ENCODE measurements at regions not wholly inside any gene's neighbourhood (a gene's known extent, or its start where the extent isn't known, plus 50 kb on each side); places are given as distances from the start of the nearest gene placed in this dataset.
A peak's percentile ranks its signal among the peaks of the same experiment; 100 is the strongest.

DNA sequence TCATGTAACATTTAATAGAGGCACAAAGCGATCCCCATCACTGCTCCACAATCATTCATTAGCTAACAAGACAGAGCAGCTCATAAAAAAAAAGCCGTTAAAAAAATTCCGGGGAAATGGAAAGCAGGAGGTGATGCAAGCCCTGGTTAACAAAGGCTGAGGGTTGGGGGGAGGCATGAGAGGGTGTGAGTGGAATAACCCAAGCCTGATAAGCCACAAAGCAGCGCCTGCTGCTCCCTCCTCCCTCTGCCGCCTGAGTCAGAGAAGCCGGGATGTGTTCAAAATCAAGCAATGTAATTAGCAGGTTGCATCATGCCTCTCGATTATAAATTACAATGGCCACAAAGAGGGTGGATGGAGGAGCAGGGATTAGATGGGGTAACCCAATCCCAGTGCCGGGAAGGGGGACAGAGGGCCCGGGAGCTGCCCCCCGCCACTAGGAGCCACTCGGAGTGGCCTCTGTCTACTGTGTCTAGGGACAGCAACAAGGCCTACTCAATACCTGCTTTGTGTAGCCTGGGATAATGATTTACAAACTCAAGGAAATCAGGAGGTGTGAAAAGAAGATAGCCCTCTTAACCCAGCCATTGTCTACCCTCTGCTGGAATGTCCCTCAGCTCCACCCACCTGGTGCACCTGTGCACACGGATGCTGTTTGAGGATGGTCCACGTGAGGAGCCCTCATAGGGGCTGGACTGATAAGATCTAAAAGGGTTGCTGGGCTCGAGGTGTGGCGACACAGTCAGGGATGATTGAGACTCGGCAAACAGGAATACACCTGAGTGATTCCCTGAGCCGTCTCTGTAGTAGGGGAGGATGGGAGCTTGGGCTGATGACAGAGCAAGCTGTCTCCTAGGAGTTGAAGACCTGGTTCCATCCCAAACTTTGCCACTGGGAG lies 156.9 kb downstream of the VEGFA start (continued):
- TF ChIP-seq, protein P1, sequence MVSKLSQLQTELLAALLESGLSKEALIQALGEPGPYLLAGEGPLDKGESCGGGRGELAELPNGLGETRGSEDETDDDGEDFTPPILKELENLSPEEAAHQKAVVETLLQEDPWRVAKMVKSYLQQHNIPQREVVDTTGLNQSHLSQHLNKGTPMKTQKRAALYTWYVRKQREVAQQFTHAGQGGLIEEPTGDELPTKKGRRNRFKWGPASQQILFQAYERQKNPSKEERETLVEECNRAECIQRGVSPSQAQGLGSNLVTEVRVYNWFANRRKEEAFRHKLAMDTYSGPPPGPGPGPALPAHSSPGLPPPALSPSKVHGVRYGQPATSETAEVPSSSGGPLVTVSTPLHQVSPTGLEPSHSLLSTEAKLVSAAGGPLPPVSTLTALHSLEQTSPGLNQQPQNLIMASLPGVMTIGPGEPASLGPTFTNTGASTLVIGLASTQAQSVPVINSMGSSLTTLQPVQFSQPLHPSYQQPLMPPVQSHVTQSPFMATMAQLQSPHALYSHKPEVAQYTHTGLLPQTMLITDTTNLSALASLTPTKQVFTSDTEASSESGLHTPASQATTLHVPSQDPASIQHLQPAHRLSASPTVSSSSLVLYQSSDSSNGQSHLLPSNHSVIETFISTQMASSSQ (IDR thresholded peaks at IDR 0.05; ENCODE audit: low read depth), result peak; percentile 98
- TF ChIP-seq, protein P1 (CRISPR knock-in tag; IDR thresholded peaks at IDR 0.05; ENCODE audit: borderline replicate concordance), result peak; percentile 99
- TF ChIP-seq, protein P2, sequence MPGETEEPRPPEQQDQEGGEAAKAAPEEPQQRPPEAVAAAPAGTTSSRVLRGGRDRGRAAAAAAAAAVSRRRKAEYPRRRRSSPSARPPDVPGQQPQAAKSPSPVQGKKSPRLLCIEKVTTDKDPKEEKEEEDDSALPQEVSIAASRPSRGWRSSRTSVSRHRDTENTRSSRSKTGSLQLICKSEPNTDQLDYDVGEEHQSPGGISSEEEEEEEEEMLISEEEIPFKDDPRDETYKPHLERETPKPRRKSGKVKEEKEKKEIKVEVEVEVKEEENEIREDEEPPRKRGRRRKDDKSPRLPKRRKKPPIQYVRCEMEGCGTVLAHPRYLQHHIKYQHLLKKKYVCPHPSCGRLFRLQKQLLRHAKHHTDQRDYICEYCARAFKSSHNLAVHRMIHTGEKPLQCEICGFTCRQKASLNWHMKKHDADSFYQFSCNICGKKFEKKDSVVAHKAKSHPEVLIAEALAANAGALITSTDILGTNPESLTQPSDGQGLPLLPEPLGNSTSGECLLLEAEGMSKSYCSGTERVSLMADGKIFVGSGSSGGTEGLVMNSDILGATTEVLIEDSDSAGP (CRISPR knock-in tag; IDR thresholded peaks at IDR 0.05; ENCODE audit: borderline replicate concordance), result peak; percentile 35; the same call in 1 of the 2 replicates
- TF ChIP-seq POLR2A (IDR thresholded peaks at IDR 0.05; ENCODE audit: insufficient read depth in 1 of 2, low read depth in 2 of 2, low read length in 2 of 2), result peak; percentile 31 to 44; a peak in 2 of 4 replicates
- no peak for TF ChIP-seq ZNF33A (CRISPR knock-in tag; IDR thresholded peaks at IDR 0.05; ENCODE audit: borderline replicate concordance)
- TF ChIP-seq, protein P3, sequence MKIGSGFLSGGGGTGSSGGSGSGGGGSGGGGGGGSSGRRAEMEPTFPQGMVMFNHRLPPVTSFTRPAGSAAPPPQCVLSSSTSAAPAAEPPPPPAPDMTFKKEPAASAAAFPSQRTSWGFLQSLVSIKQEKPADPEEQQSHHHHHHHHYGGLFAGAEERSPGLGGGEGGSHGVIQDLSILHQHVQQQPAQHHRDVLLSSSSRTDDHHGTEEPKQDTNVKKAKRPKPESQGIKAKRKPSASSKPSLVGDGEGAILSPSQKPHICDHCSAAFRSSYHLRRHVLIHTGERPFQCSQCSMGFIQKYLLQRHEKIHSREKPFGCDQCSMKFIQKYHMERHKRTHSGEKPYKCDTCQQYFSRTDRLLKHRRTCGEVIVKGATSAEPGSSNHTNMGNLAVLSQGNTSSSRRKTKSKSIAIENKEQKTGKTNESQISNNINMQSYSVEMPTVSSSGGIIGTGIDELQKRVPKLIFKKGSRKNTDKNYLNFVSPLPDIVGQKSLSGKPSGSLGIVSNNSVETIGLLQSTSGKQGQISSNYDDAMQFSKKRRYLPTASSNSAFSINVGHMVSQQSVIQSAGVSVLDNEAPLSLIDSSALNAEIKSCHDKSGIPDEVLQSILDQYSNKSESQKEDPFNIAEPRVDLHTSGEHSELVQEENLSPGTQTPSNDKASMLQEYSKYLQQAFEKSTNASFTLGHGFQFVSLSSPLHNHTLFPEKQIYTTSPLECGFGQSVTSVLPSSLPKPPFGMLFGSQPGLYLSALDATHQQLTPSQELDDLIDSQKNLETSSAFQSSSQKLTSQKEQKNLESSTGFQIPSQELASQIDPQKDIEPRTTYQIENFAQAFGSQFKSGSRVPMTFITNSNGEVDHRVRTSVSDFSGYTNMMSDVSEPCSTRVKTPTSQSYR (CRISPR knock-in tag; IDR thresholded peaks at IDR 0.05; ENCODE audit: borderline replicate concordance), result peak; percentile 67
- TF ChIP-seq MXD4 (CRISPR knock-in tag; IDR thresholded peaks at IDR 0.05), result peak; percentile 58; the same call in 1 of the 2 replicates
- TF ChIP-seq HOXD1 (CRISPR knock-in tag; IDR thresholded peaks at IDR 0.05), result peak; percentile 83
- TF ChIP-seq, protein P4, sequence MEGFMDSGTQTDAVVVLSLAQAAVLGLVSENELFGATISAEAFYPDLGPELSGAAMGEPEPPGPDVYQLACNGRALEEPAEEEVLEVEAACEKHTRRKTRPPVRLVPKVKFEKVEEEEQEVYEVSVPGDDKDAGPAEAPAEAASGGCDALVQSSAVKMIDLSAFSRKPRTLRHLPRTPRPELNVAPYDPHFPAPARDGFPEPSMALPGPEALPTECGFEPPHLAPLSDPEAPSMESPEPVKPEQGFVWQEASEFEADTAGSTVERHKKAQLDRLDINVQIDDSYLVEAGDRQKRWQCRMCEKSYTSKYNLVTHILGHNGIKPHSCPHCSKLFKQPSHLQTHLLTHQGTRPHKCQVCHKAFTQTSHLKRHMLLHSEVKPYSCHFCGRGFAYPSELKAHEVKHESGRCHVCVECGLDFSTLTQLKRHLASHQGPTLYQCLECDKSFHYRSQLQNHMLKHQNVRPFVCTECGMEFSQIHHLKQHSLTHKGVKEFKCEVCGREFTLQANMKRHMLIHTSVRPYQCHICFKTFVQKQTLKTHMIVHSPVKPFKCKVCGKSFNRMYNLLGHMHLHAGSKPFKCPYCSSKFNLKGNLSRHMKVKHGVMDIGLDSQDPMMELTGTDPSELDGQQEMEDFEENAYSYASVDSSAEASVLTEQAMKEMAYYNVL (CRISPR knock-in tag; IDR thresholded peaks at IDR 0.05; ENCODE audit: borderline replicate concordance), result peak; percentile 85; the same call in 1 of the 2 replicates
- no peak for TF ChIP-seq ZNF354B (CRISPR knock-in tag; IDR thresholded peaks at IDR 0.05)
- TF ChIP-seq, protein P5, sequence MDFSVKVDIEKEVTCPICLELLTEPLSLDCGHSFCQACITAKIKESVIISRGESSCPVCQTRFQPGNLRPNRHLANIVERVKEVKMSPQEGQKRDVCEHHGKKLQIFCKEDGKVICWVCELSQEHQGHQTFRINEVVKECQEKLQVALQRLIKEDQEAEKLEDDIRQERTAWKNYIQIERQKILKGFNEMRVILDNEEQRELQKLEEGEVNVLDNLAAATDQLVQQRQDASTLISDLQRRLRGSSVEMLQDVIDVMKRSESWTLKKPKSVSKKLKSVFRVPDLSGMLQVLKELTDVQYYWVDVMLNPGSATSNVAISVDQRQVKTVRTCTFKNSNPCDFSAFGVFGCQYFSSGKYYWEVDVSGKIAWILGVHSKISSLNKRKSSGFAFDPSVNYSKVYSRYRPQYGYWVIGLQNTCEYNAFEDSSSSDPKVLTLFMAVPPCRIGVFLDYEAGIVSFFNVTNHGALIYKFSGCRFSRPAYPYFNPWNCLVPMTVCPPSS (IDR thresholded peaks at IDR 0.05), result no peak
- TF ChIP-seq ISL2 (CRISPR knock-in tag; IDR thresholded peaks at IDR 0.05), result peak; percentile 86
- TF ChIP-seq, protein P6, sequence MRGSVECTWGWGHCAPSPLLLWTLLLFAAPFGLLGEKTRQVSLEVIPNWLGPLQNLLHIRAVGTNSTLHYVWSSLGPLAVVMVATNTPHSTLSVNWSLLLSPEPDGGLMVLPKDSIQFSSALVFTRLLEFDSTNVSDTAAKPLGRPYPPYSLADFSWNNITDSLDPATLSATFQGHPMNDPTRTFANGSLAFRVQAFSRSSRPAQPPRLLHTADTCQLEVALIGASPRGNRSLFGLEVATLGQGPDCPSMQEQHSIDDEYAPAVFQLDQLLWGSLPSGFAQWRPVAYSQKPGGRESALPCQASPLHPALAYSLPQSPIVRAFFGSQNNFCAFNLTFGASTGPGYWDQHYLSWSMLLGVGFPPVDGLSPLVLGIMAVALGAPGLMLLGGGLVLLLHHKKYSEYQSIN (CRISPR knock-in tag; IDR thresholded peaks at IDR 0.05; ENCODE audit: borderline replicate concordance), result no peak; the same call in 1 of the 2 replicates
- TF ChIP-seq ZNF577 (CRISPR knock-in tag; IDR thresholded peaks at IDR 0.05; ENCODE audit: borderline replicate concordance, low read depth), result no peak
